OCI-LY3 (cell line): ENCODE measurements at regions not wholly inside any gene's neighbourhood (a gene's known extent, or its start where the extent isn't known, plus 50 kb on each side); places are given as distances from the start of the nearest gene placed in this dataset.

ENCODE experiments used
- H2AFZ ChIP-seq: fragments of 200-600, 300-600 bp; shearing (Covaris generic); 2 replicates; pipeline ENCODE4 v1.6.0; 2014; ENCODE audit warnings: antibody characterized with exemption, low read depth, low read length
- H3K27ac ChIP-seq: fragments of 200-600, 300-600 bp; sonication (generic); 2 replicates; pipeline ENCODE4 v1.5.1; 2014; ENCODE audit warnings: mild to moderate bottlenecking, low read length, moderate library complexity, mixed read lengths
- H3K27me3 ChIP-seq: fragments of 200-600, 300-600 bp; sonication (generic); 2 replicates; pipeline ENCODE4 v1.6.1; 2014; ENCODE audit warnings: low read depth, low read length, mixed read lengths
- H3K36me3 ChIP-seq: fragments of 200-600, 300-600 bp; sonication (generic); replicated peaks from 2 replicates; pipeline ENCODE3; 2014; ENCODE audit warnings: low read depth, low read length, mixed read lengths
- H3K4me1 ChIP-seq: fragments of 300-600, 200-600 bp; sonication (generic); 2 replicates; pipeline ENCODE4 v1.6.1; 2014; ENCODE audit warnings: low read length, mixed read lengths
- H3K4me2 ChIP-seq: fragments of 200-600, 300-600 bp; sonication (generic); 2 replicates; pipeline ENCODE4 v1.6.1; 2014; ENCODE audit warnings: low read length, mixed read lengths
- H3K4me3 ChIP-seq: fragments of 300-600, 200-600 bp; sonication (generic); 2 replicates; pipeline ENCODE4 v1.5.1; 2014; ENCODE audit warnings: antibody characterized with exemption, mild to moderate bottlenecking, low read length, moderate library complexity
- H3K79me2 ChIP-seq: fragments of 300-600, 200-600 bp; shearing (Covaris generic); 2 replicates; pipeline ENCODE4 v1.6.1; 2014; ENCODE audit warnings: mild to moderate bottlenecking, low read length, mixed read lengths
- H3K9ac ChIP-seq: fragments of 300-600, 200-600 bp; shearing (Covaris generic); 2 replicates; pipeline ENCODE4 v1.6.0; 2014; ENCODE audit warnings: mild to moderate bottlenecking, low read length, moderate library complexity
- H3K9me3 ChIP-seq: fragments of 200-600, 300-600 bp; shearing (Covaris generic); 2 replicates; pipeline ENCODE4 v1.6.1; 2014; ENCODE audit warnings: low read length, mixed read lengths; ENCODE audit not compliant: insufficient read depth
- H4K20me1 ChIP-seq: fragments of 200-600, 300-600 bp; sonication (generic); 2 replicates; pipeline ENCODE4 v1.6.1; 2016; ENCODE audit warnings: low read length, mixed read lengths; ENCODE audit not compliant: insufficient read depth
- EZH2phosphoT487 ChIP-seq: fragments of 200-600 bp; shearing (Covaris generic); IDR thresholded peaks from 2 replicates; pipeline ENCODE4 v1.6.1; 2018; ENCODE audit warnings: antibody characterized with exemption, mixed run types, low read depth
- TF ChIP-seq, protein P1 (sequence below): fragments of 200-600, 300-600 bp; sonication (generic); IDR thresholded peaks from 2 replicates; pipeline ENCODE4 v1.5.1; 2014; ENCODE audit warnings: antibody characterized with exemption, low read length, low read depth

DNA sequence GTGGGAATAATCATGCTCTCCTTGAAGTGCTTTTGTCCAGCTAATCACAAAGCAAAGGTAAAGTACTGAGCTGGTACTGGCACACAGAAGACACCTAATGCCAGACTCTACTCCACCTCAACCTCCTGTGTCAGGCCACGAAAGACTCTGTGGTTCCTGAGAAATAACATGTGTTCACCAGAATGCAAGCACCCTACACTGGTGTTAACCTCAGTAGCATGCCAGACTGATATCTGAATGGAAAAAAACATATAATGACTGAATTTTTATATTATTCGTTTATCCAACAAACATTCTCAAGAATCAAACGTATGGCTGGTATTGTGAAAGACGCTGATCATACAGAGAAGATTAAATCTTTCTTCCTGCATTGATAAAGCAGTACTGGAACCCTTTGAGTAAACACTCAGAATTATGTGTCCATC is 97.1 kb upstream of the IFNE start:
- H3K4me3 ChIP-seq, result no peak overlapping the region
- no peaks in the 10 kb centered on the region for H3K9me3 ChIP-seq
- H3K27me3 ChIP-seq, result peaks cover 9% of the 10 kb centered on the region; the same call in 1 of the 2 replicates
- peaks cover 20% of the 10 kb centered on the region for H3K4me1 ChIP-seq
- no peak overlapping the region for H3K4me2 ChIP-seq
- no peaks in the 10 kb centered on the region for H3K36me3 ChIP-seq
- no peaks in the 10 kb centered on the region for H4K20me1 ChIP-seq
- no peaks in the 10 kb centered on the region for H3K79me2 ChIP-seq
- no peak overlapping the region for H3K9ac ChIP-seq
- TF ChIP-seq, protein P1, sequence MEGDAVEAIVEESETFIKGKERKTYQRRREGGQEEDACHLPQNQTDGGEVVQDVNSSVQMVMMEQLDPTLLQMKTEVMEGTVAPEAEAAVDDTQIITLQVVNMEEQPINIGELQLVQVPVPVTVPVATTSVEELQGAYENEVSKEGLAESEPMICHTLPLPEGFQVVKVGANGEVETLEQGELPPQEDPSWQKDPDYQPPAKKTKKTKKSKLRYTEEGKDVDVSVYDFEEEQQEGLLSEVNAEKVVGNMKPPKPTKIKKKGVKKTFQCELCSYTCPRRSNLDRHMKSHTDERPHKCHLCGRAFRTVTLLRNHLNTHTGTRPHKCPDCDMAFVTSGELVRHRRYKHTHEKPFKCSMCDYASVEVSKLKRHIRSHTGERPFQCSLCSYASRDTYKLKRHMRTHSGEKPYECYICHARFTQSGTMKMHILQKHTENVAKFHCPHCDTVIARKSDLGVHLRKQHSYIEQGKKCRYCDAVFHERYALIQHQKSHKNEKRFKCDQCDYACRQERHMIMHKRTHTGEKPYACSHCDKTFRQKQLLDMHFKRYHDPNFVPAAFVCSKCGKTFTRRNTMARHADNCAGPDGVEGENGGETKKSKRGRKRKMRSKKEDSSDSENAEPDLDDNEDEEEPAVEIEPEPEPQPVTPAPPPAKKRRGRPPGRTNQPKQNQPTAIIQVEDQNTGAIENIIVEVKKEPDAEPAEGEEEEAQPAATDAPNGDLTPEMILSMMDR, result no peak
- no peak for TF ChIP-seq EZH2phosphoT487
- H3K27ac ChIP-seq, result no peak overlapping the region
- peak overlapping the region; percentile 48; the same call in 1 of the 2 replicates for H2AFZ ChIP-seq

DNA sequence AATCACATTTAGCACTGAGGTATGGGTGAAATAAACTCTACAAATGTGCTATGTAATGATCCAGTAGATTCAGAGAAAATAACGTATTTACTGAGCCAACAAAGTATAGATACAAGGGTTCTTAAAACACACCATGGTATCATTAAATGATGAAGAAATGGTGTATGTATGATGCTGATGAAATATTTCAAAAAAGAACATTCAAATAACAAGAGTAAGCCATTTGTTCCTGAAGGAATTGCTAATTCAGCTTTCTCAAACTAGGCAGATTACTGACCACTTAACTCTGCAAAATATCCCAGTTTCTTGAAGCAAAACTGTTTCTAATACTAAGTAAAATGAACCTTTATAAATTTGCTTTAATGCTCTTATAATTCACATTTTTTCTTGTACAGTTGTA is 97.6 kb upstream of the IFNE start:
- Histone ChIP-seq H3K4me2 (no peak overlapping the region), H3K4me3 (no peak overlapping the region), H3K4me1 (peaks cover 20% of the 10 kb centered on the region), H2AFZ (no peak overlapping the region), H3K9ac (no peak overlapping the region), H4K20me1 (no peaks in the 10 kb centered on the region), H3K9me3 (no peaks in the 10 kb centered on the region), H3K79me2 (no peaks in the 10 kb centered on the region), H3K27me3 (peaks cover 9% of the 10 kb centered on the region; the same call in 1 of the 2 replicates), H3K36me3 (no peaks in the 10 kb centered on the region), H3K27ac (no peak overlapping the region)
- no peak for TF ChIP-seq EZH2phosphoT487
- TF ChIP-seq, protein P1, result no peak

DNA sequence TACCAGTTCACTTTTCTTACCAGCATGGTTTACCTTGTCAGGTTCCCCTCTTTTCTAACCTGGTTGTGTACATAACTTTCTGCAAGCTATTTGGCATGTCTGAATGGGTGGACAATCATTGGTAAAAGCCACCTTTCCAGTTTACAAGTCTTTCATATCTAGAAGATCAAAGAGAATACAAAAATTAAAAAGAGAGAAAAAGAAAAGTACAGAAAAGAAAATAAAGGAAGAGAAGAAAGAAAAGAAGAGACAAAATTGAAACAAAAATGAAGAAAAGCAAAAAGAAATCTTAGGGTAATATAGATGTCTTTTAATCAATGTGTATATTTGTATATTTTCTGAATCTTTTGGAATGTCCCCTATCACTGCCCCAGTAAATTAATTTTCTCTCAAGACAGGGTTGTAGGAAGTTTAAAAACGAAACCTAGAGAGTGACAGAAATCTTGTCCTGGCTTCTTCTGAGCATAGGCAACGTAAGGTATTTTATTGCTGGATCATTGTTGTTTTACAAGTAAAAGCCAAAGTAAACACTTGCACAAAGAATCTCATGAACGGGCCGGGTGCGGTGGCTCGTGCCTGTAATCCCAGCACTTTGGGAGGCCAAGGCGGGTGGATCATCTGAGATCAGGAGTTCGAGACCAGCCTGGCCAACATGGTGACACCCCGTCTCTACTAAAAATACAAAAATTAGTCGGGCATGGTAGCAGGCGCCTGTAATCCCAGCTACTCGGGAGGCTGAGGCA is 98.7 kb upstream of the IFNE start:
- Histone ChIP-seq H2AFZ (no peak overlapping the region), H3K4me3 (no peak overlapping the region), H4K20me1 (no peaks in the 10 kb centered on the region), H3K9me3 (no peaks in the 10 kb centered on the region), H3K27me3 (peaks cover 12% of the 10 kb centered on the region; the same call in 1 of the 2 replicates), H3K9ac (no peak overlapping the region), H3K27ac (no peak overlapping the region), H3K4me2 (no peak overlapping the region), H3K36me3 (no peaks in the 10 kb centered on the region), H3K79me2 (no peaks in the 10 kb centered on the region), H3K4me1 (peaks cover 20% of the 10 kb centered on the region)
- TF ChIP-seq, protein P1, result no peak
- no peak for TF ChIP-seq EZH2phosphoT487

DNA sequence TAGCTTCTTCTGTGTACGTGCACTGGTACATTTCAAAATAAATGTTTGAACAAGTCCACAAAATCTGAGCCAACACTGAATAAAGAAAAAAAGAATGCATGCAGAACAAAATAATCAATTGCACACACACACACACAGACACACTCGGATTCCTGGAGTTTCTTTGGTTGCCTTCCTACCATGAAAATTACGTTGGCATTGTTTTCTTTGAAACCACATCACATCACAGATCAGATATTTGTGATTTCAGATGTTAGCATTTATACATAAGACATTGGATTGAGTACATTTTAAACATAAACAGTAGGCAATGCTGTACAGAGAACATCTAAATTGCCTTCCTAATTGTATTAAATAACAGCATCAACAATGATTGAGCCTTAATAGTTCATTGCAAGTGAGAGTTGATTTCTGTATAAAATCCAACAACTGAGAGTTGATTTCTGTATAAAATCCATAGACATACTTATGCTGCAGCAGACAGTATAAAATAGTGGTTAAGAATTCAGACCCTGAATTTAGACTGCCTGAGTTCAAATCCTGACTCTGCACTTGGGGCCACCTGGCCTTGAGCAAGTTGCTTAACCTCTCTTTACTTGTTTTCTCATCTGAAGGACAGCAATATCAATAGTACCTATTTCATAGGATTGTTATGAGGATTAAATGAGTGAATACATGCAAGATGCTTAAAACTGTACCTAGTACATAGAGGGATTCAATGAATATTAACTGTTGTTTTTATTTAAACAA is 101.7 kb upstream of the IFNE start:
- H3K9ac ChIP-seq, result no peak overlapping the region
- H4K20me1 ChIP-seq, result no peaks in the 10 kb centered on the region
- H3K4me1 ChIP-seq, result peaks cover under 1% of the 10 kb centered on the region; the same call in 1 of the 2 replicates
- H3K27me3 ChIP-seq, result peaks cover 12% of the 10 kb centered on the region; the same call in 1 of the 2 replicates
- H3K4me2 ChIP-seq, result no peak overlapping the region
- TF ChIP-seq, protein P1, result no peak
- TF ChIP-seq EZH2phosphoT487, result no peak
- no peak overlapping the region for H3K27ac ChIP-seq
- H3K36me3 ChIP-seq, result no peaks in the 10 kb centered on the region
- H3K4me3 ChIP-seq, result no peak overlapping the region
- no peak overlapping the region for H2AFZ ChIP-seq
- no peaks in the 10 kb centered on the region for H3K79me2 ChIP-seq
- no peaks in the 10 kb centered on the region for H3K9me3 ChIP-seq
